ENCODE measurements at regions not wholly inside any gene's neighbourhood (a gene's known extent, or its start where the extent isn't known, plus 50 kb on each side); places are given as distances from the start of the nearest gene placed in this dataset.

GRCh38 chr20:12764053-12764452 lies 244.7 kb upstream of the SPTLC3 start:
- Histone ChIP-seq H3K36me3 (ENCODE audit: control insufficient read depth, insufficient read depth, low read length) (no peaks in the 10 kb centered on the region), H3K9me3 (ENCODE audit: control insufficient read depth, low read depth, low read length) (no peaks in the 10 kb centered on the region), H3K4me3 (ENCODE audit: low read length) (no peak overlapping the region), H3K27ac (ENCODE audit: low read length) (no peak overlapping the region), H3K27me3 (ENCODE audit: control insufficient read depth, insufficient read depth, low read length) (no peaks in the 10 kb centered on the region), H3K4me1 (ENCODE audit: control insufficient read depth, insufficient read depth, low read length) (no peaks in the 10 kb centered on the region)
- no peak for DNase-seq
- WGBS (ENCODE audit: insufficient coverage, low lambda C conversion rate): no CpG with 5 or more reads among the region's 5 CpGs

DNA sequence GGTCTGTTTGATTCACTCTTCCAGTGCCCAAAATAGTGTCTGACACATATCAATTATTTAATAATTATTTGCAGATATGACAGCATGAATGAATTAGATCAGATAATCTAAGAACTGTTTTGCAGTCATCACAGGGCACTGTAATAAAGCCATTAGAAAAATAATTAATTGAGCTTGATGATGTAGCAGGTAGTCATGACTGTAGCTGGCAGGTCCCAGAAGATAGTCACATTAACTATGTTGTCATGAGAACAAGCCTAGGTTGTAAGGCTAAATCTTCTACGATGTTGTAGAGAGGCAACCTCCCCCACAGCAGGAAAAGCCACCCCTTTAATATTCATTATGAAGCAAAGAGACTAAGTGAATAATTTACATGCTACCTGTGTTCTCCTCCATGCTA lies 243.9 kb upstream of the SPTLC3 start:
- no peaks in the 10 kb centered on the region for H3K9me3 ChIP-seq (ENCODE audit: control insufficient read depth, low read depth, low read length)
- H3K27me3 ChIP-seq (ENCODE audit: control insufficient read depth, insufficient read depth, low read length): no peaks in the 10 kb centered on the region
- no peaks in the 10 kb centered on the region for H3K36me3 ChIP-seq (ENCODE audit: control insufficient read depth, insufficient read depth, low read length)
- no CpG with 5 or more reads among the region's 1 CpG for WGBS (ENCODE audit: insufficient coverage, low lambda C conversion rate)
- no peak for DNase-seq
- H3K27ac ChIP-seq (ENCODE audit: low read length): no peak overlapping the region
- no peaks in the 10 kb centered on the region for H3K4me1 ChIP-seq (ENCODE audit: control insufficient read depth, insufficient read depth, low read length)
- H3K4me3 ChIP-seq (ENCODE audit: low read length): no peak overlapping the region

DNA sequence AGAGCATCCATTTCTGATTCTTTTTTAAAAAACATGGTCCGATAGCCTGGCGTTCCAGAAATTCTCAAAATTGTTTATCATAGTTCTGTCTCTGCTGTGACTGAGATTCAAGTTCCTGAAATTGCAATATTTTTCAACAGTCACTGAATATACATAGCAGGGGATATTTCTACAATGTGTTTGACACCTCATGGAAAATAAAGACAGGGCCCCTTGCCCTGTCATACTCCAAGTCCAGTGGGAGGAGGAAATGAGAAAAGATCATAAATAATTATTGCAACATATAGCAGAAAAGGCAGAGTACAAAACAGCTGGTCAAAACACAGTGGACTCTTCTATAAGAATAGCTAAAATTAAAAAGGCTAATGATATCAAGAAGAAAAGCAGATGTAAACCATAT lies 234.8 kb upstream of the SPTLC3 start:
- H3K27ac ChIP-seq (ENCODE audit: low read length): no peak overlapping the region
- no peak overlapping the region for H3K4me3 ChIP-seq (ENCODE audit: low read length)
- DNase-seq: no peak
- WGBS (ENCODE audit: insufficient coverage, low lambda C conversion rate): 83% methylated on average over 1 of the region's 2 CpGs
- no peaks in the 10 kb centered on the region for H3K9me3 ChIP-seq (ENCODE audit: control insufficient read depth, low read depth, low read length)
- no peaks in the 10 kb centered on the region for H3K4me1 ChIP-seq (ENCODE audit: control insufficient read depth, insufficient read depth, low read length)
- no peaks in the 10 kb centered on the region for H3K27me3 ChIP-seq (ENCODE audit: control insufficient read depth, insufficient read depth, low read length)
- H3K36me3 ChIP-seq (ENCODE audit: control insufficient read depth, insufficient read depth, low read length): no peaks in the 10 kb centered on the region

- DNase-seq: no peak
- WGBS (ENCODE audit: insufficient coverage, low lambda C conversion rate): no CpG with 5 or more reads among the region's 5 CpGs
Measured at GRCh38 chr20:12775041-12775440, 233.7 kb upstream of the SPTLC3 start.

GRCh38 chr20:12777016-12777415 lies 231.8 kb upstream of the SPTLC3 start:
- no peaks in the 10 kb centered on the region for H3K9me3 ChIP-seq (ENCODE audit: control insufficient read depth, low read depth, low read length)
- no peaks in the 10 kb centered on the region for H3K36me3 ChIP-seq (ENCODE audit: control insufficient read depth, insufficient read depth, low read length)
- no peak for DNase-seq
- H3K27me3 ChIP-seq (ENCODE audit: control insufficient read depth, insufficient read depth, low read length): no peaks in the 10 kb centered on the region
- H3K4me3 ChIP-seq (ENCODE audit: low read length): no peak overlapping the region
- WGBS (ENCODE audit: insufficient coverage, low lambda C conversion rate): 93% methylated on average over 3 of the region's 5 CpGs
- no peaks in the 10 kb centered on the region for H3K4me1 ChIP-seq (ENCODE audit: control insufficient read depth, insufficient read depth, low read length)
- no peak overlapping the region for H3K27ac ChIP-seq (ENCODE audit: low read length)

More at GRCh38 chr20:12775041-12775440, 233.7 kb upstream of the SPTLC3 start:
- no peak overlapping the region for H3K4me3 ChIP-seq (ENCODE audit: low read length)
- H3K9me3 ChIP-seq (ENCODE audit: control insufficient read depth, low read depth, low read length): no peaks in the 10 kb centered on the region
- H3K4me1 ChIP-seq (ENCODE audit: control insufficient read depth, insufficient read depth, low read length): no peaks in the 10 kb centered on the region
- no peaks in the 10 kb centered on the region for H3K36me3 ChIP-seq (ENCODE audit: control insufficient read depth, insufficient read depth, low read length)
- H3K27me3 ChIP-seq (ENCODE audit: control insufficient read depth, insufficient read depth, low read length): no peaks in the 10 kb centered on the region
- H3K27ac ChIP-seq (ENCODE audit: low read length): no peak overlapping the region

- Histone ChIP-seq H3K27me3 (ENCODE audit: control insufficient read depth, insufficient read depth, low read length) (no peaks in the 10 kb centered on the region), H3K27ac (ENCODE audit: low read length) (no peak overlapping the region), H3K36me3 (ENCODE audit: control insufficient read depth, insufficient read depth, low read length) (no peaks in the 10 kb centered on the region), H3K4me1 (ENCODE audit: control insufficient read depth, insufficient read depth, low read length) (no peaks in the 10 kb centered on the region), H3K4me3 (ENCODE audit: low read length) (no peak overlapping the region), H3K9me3 (ENCODE audit: control insufficient read depth, low read depth, low read length) (no peaks in the 10 kb centered on the region)
- 100% methylated on average over 2 of the region's 5 CpGs for WGBS (ENCODE audit: insufficient coverage, low lambda C conversion rate)
- DNase-seq: no peak
Measured at GRCh38 chr20:12786276-12786675, 222.5 kb upstream of the SPTLC3 start.

DNA sequence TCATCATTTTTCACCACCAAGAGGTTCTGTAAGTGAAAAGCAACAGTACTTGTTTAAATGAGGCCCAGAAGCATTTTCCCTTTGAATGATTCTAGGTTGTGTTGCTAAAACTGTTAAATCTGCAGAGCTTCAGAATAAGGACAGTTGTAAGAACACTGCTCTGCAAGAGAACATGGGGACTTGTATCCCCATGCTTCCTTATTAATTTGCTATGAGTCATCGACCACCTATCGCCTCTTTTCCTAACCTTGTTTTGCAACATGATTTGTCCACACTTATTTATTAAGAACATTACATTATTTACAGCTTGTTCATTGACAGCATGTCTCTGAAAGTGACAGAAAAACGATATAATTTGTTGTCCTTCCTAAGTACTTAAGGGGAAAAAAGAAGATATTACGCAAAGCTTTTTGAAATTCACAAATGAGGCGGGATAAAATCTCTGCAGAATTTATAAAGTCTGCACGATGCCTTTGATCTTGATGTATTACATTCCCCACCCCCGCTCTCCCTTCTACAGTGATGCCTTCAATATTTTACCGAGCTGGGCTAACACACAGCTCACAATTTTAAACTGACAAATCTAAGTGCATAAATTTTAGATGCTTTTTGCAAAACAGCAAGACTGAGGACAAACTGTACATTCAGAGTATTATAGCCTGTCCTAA lies 220.0 kb upstream of the SPTLC3 start:
- H3K4me1 ChIP-seq (ENCODE audit: control insufficient read depth, insufficient read depth, low read length): no peaks in the 10 kb centered on the region
- 80% methylated on average over 1 of the region's 8 CpGs for WGBS (ENCODE audit: insufficient coverage, low lambda C conversion rate)
- no peak overlapping the region for H3K4me3 ChIP-seq (ENCODE audit: low read length)
- H3K36me3 ChIP-seq (ENCODE audit: control insufficient read depth, insufficient read depth, low read length): no peaks in the 10 kb centered on the region
- DNase-seq: no peak
- no peaks in the 10 kb centered on the region for H3K9me3 ChIP-seq (ENCODE audit: control insufficient read depth, low read depth, low read length)
- no peak overlapping the region for H3K27ac ChIP-seq (ENCODE audit: low read length)
- no peaks in the 10 kb centered on the region for H3K27me3 ChIP-seq (ENCODE audit: control insufficient read depth, insufficient read depth, low read length)

- WGBS (ENCODE audit: insufficient coverage, low lambda C conversion rate): no CpG with 5 or more reads among the region's 1 CpG
- no peak for DNase-seq
- H3K27ac ChIP-seq (ENCODE audit: low read length): no peak overlapping the region
- no peaks in the 10 kb centered on the region for H3K27me3 ChIP-seq (ENCODE audit: control insufficient read depth, insufficient read depth, low read length)
- H3K36me3 ChIP-seq (ENCODE audit: control insufficient read depth, insufficient read depth, low read length): no peaks in the 10 kb centered on the region
- H3K4me3 ChIP-seq (ENCODE audit: low read length): no peak overlapping the region
- H3K4me1 ChIP-seq (ENCODE audit: control insufficient read depth, insufficient read depth, low read length): no peaks in the 10 kb centered on the region
- H3K9me3 ChIP-seq (ENCODE audit: control insufficient read depth, low read depth, low read length): no peaks in the 10 kb centered on the region
Measured at GRCh38 chr20:12790859-12791258, 217.9 kb upstream of the SPTLC3 start.

- Histone ChIP-seq H3K36me3 (ENCODE audit: control insufficient read depth, insufficient read depth, low read length) (no peaks in the 10 kb centered on the region), H3K4me1 (ENCODE audit: control insufficient read depth, insufficient read depth, low read length) (no peaks in the 10 kb centered on the region), H3K27me3 (ENCODE audit: control insufficient read depth, insufficient read depth, low read length) (no peaks in the 10 kb centered on the region), H3K27ac (ENCODE audit: low read length) (no peak overlapping the region), H3K4me3 (ENCODE audit: low read length) (no peak overlapping the region), H3K9me3 (ENCODE audit: control insufficient read depth, low read depth, low read length) (no peaks in the 10 kb centered on the region)
- no CpG with 5 or more reads among the region's 4 CpGs for WGBS (ENCODE audit: insufficient coverage, low lambda C conversion rate)
- DNase-seq: no peak
Measured at GRCh38 chr20:12798286-12798685, 210.5 kb upstream of the SPTLC3 start.

GRCh38 chr20:12808006-12808567 lies 200.7 kb upstream of the SPTLC3 start:
- Histone ChIP-seq H3K4me3 (ENCODE audit: low read length) (no peak overlapping the region), H3K36me3 (ENCODE audit: control insufficient read depth, insufficient read depth, low read length) (no peaks in the 10 kb centered on the region), H3K9me3 (ENCODE audit: control insufficient read depth, low read depth, low read length) (no peaks in the 10 kb centered on the region), H3K27ac (ENCODE audit: low read length) (no peak overlapping the region), H3K27me3 (ENCODE audit: control insufficient read depth, insufficient read depth, low read length) (no peaks in the 10 kb centered on the region), H3K4me1 (ENCODE audit: control insufficient read depth, insufficient read depth, low read length) (no peaks in the 10 kb centered on the region)
- DNase-seq: no peak
- WGBS (ENCODE audit: insufficient coverage, low lambda C conversion rate): no CpG with 5 or more reads among the region's 2 CpGs

DNA sequence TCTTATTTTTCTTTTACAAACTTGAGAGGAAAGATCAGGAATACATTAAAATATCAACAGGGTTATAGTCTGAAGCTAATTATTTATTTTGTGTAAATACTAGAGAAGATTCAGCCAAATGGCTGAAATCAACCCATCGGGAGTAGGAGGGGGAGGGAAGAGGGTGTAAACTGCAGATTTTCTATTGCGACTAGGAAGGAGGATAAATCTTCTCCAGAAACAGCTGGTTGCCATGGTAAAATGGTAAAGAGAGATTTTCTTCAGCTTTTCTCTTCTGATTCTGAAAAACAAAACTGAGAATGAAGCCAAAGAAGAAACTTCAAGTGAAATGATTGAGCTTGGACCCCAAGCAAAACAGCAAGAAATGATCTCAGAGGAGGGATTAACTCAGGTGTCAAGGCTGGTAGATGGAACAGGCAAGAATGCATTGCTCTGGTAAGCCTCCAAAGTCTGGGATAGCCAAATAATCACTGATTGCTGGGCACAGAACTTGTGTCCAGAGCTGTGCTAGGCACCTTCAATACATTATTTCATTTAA lies 193.5 kb upstream of the SPTLC3 start:
- Histone ChIP-seq H3K27ac (ENCODE audit: low read length) (no peak overlapping the region), H3K27me3 (ENCODE audit: control insufficient read depth, insufficient read depth, low read length) (no peaks in the 10 kb centered on the region), H3K4me1 (ENCODE audit: control insufficient read depth, insufficient read depth, low read length) (no peaks in the 10 kb centered on the region), H3K4me3 (ENCODE audit: low read length) (no peak overlapping the region), H3K9me3 (ENCODE audit: control insufficient read depth, low read depth, low read length) (no peaks in the 10 kb centered on the region), H3K36me3 (ENCODE audit: control insufficient read depth, insufficient read depth, low read length) (no peaks in the 10 kb centered on the region)
- 29% methylated on average over 1 of the region's 2 CpGs for WGBS (ENCODE audit: insufficient coverage, low lambda C conversion rate)
- DNase-seq: no peak

Data from large intestine (tissue), 3 donors.